ENCODE measurements at regions not wholly inside any gene's neighbourhood (a gene's known extent, or its start where the extent isn't known, plus 50 kb on each side); places are given as distances from the start of the nearest gene placed in this dataset.

DNA sequence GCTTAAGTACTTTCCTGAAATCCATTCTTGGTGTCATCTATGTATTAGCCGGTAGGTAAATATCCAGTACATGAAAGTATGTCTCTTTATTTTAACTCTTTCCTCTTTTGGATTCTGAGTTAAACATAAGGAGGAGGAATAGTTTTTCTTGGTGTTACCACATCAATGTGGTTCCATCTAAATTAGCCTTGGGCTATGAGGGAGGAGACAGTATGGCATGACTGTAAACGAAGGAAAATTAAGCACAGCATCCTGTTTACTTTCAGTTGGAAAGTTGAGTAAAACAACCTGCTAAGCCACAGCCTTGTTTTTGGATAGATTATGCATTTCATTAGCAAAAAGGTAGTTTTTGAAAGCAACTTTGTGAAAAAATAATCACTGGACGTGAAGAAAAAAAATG is 693.0 kb upstream of the SOX9 start (continued):
- TF ChIP-seq NR3C1 (CRISPR knock-in tag; conservative IDR thresholded peaks at IDR 0.05; ENCODE audit: low read depth) (no peak), ZNF317 (CRISPR knock-in tag; IDR thresholded peaks at IDR 0.05; ENCODE audit: borderline replicate concordance, low read depth) (no peak), NR1H2 (CRISPR knock-in tag; IDR thresholded peaks at IDR 0.05) (no peak), NR2C2 (CRISPR knock-in tag; IDR thresholded peaks at IDR 0.05) (no peak), CBFB (CRISPR knock-in tag; IDR thresholded peaks at IDR 0.05; ENCODE audit: low read depth) (no peak), CREB1 (CRISPR knock-in tag; IDR thresholded peaks at IDR 0.05) (no peak), TEAD4 (CRISPR knock-in tag; IDR thresholded peaks at IDR 0.05) (no peak)
- TF ChIP-seq, protein P1, sequence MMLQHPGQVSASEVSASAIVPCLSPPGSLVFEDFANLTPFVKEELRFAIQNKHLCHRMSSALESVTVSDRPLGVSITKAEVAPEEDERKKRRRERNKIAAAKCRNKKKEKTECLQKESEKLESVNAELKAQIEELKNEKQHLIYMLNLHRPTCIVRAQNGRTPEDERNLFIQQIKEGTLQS (CRISPR knock-in tag; conservative IDR thresholded peaks at IDR 0.05) = no peak
- TF ChIP-seq, protein P2, sequence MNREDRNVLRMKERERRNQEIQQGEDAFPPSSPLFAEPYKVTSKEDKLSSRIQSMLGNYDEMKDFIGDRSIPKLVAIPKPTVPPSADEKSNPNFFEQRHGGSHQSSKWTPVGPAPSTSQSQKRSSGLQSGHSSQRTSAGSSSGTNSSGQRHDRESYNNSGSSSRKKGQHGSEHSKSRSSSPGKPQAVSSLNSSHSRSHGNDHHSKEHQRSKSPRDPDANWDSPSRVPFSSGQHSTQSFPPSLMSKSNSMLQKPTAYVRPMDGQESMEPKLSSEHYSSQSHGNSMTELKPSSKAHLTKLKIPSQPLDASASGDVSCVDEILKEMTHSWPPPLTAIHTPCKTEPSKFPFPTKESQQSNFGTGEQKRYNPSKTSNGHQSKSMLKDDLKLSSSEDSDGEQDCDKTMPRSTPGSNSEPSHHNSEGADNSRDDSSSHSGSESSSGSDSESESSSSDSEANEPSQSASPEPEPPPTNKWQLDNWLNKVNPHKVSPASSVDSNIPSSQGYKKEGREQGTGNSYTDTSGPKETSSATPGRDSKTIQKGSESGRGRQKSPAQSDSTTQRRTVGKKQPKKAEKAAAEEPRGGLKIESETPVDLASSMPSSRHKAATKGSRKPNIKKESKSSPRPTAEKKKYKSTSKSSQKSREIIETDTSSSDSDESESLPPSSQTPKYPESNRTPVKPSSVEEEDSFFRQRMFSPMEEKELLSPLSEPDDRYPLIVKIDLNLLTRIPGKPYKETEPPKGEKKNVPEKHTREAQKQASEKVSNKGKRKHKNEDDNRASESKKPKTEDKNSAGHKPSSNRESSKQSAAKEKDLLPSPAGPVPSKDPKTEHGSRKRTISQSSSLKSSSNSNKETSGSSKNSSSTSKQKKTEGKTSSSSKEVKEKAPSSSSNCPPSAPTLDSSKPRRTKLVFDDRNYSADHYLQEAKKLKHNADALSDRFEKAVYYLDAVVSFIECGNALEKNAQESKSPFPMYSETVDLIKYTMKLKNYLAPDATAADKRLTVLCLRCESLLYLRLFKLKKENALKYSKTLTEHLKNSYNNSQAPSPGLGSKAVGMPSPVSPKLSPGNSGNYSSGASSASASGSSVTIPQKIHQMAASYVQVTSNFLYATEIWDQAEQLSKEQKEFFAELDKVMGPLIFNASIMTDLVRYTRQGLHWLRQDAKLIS (CRISPR knock-in tag; IDR thresholded peaks at IDR 0.05; ENCODE audit: borderline replicate concordance) = no peak
- TF ChIP-seq, protein P3, sequence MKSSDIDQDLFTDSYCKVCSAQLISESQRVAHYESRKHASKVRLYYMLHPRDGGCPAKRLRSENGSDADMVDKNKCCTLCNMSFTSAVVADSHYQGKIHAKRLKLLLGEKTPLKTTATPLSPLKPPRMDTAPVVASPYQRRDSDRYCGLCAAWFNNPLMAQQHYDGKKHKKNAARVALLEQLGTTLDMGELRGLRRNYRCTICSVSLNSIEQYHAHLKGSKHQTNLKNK (CRISPR knock-in tag; IDR thresholded peaks at IDR 0.05) = no peak
- TF ChIP-seq, protein P4, sequence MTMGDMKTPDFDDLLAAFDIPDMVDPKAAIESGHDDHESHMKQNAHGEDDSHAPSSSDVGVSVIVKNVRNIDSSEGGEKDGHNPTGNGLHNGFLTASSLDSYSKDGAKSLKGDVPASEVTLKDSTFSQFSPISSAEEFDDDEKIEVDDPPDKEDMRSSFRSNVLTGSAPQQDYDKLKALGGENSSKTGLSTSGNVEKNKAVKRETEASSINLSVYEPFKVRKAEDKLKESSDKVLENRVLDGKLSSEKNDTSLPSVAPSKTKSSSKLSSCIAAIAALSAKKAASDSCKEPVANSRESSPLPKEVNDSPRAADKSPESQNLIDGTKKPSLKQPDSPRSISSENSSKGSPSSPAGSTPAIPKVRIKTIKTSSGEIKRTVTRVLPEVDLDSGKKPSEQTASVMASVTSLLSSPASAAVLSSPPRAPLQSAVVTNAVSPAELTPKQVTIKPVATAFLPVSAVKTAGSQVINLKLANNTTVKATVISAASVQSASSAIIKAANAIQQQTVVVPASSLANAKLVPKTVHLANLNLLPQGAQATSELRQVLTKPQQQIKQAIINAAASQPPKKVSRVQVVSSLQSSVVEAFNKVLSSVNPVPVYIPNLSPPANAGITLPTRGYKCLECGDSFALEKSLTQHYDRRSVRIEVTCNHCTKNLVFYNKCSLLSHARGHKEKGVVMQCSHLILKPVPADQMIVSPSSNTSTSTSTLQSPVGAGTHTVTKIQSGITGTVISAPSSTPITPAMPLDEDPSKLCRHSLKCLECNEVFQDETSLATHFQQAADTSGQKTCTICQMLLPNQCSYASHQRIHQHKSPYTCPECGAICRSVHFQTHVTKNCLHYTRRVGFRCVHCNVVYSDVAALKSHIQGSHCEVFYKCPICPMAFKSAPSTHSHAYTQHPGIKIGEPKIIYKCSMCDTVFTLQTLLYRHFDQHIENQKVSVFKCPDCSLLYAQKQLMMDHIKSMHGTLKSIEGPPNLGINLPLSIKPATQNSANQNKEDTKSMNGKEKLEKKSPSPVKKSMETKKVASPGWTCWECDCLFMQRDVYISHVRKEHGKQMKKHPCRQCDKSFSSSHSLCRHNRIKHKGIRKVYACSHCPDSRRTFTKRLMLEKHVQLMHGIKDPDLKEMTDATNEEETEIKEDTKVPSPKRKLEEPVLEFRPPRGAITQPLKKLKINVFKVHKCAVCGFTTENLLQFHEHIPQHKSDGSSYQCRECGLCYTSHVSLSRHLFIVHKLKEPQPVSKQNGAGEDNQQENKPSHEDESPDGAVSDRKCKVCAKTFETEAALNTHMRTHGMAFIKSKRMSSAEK (CRISPR knock-in tag; IDR thresholded peaks at IDR 0.05; ENCODE audit: borderline replicate concordance) = no peak
- TF ChIP-seq, protein P5, sequence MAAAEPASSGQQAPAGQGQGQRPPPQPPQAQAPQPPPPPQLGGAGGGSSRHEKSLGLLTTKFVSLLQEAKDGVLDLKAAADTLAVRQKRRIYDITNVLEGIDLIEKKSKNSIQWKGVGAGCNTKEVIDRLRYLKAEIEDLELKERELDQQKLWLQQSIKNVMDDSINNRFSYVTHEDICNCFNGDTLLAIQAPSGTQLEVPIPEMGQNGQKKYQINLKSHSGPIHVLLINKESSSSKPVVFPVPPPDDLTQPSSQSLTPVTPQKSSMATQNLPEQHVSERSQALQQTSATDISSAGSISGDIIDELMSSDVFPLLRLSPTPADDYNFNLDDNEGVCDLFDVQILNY (CRISPR knock-in tag; IDR thresholded peaks at IDR 0.05) = no peak
- TF ChIP-seq, protein P6, sequence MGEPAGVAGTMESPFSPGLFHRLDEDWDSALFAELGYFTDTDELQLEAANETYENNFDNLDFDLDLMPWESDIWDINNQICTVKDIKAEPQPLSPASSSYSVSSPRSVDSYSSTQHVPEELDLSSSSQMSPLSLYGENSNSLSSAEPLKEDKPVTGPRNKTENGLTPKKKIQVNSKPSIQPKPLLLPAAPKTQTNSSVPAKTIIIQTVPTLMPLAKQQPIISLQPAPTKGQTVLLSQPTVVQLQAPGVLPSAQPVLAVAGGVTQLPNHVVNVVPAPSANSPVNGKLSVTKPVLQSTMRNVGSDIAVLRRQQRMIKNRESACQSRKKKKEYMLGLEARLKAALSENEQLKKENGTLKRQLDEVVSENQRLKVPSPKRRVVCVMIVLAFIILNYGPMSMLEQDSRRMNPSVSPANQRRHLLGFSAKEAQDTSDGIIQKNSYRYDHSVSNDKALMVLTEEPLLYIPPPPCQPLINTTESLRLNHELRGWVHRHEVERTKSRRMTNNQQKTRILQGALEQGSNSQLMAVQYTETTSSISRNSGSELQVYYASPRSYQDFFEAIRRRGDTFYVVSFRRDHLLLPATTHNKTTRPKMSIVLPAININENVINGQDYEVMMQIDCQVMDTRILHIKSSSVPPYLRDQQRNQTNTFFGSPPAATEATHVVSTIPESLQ (CRISPR knock-in tag; IDR thresholded peaks at IDR 0.05) = no peak

DNA sequence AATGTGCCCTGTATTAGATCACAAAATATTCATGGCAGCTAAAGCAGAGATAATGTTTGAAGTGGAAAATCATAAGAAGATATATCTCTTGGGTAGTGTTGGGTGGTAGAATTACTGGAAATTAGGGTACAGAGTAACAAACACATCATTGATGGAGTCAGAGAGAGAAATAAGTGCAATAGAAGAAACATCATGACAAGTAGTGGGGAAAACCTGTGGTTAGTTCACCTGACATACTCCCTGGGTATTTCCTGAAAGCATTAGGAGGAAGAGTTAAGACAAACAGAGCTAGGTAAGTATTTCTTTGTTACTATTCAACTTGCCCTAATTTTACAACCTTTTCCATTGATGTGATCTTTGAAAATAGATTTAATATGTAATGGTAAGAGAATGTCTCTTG is 691.9 kb upstream of the SOX9 start:
- ChIA-PET POLR2A (no interaction called here), CTCF (no interaction called here)
- peaks cover 14% of the 10 kb centered on the region for H3K36me3 Mint-ChIP-seq
- peaks cover 24% of the 10 kb centered on the region for H3K9me3 Mint-ChIP-seq
- H3K27me3 Mint-ChIP-seq (ENCODE audit: low read depth) = no peaks in the 10 kb centered on the region
- H3K4me3 Mint-ChIP-seq = no peak overlapping the region
- H3K27ac Mint-ChIP-seq = no peak overlapping the region
- DNase-seq (ENCODE audit: low spot score) = no peak
- no peak for ATAC-seq
- H3K4me1 Mint-ChIP-seq = peaks cover 16% of the 10 kb centered on the region
- TF ChIP-seq ZNF423 (CRISPR knock-in tag; IDR thresholded peaks at IDR 0.05) (no peak), IRF2 (CRISPR knock-in tag; IDR thresholded peaks at IDR 0.05; ENCODE audit: borderline replicate concordance, low read depth) (no peak), EMX1 (CRISPR knock-in tag; IDR thresholded peaks at IDR 0.05) (no peak)
- TF ChIP-seq, protein P7, sequence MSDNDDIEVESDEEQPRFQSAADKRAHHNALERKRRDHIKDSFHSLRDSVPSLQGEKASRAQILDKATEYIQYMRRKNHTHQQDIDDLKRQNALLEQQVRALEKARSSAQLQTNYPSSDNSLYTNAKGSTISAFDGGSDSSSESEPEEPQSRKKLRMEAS (CRISPR knock-in tag; IDR thresholded peaks at IDR 0.05) = no peak
- TF ChIP-seq, protein P8, sequence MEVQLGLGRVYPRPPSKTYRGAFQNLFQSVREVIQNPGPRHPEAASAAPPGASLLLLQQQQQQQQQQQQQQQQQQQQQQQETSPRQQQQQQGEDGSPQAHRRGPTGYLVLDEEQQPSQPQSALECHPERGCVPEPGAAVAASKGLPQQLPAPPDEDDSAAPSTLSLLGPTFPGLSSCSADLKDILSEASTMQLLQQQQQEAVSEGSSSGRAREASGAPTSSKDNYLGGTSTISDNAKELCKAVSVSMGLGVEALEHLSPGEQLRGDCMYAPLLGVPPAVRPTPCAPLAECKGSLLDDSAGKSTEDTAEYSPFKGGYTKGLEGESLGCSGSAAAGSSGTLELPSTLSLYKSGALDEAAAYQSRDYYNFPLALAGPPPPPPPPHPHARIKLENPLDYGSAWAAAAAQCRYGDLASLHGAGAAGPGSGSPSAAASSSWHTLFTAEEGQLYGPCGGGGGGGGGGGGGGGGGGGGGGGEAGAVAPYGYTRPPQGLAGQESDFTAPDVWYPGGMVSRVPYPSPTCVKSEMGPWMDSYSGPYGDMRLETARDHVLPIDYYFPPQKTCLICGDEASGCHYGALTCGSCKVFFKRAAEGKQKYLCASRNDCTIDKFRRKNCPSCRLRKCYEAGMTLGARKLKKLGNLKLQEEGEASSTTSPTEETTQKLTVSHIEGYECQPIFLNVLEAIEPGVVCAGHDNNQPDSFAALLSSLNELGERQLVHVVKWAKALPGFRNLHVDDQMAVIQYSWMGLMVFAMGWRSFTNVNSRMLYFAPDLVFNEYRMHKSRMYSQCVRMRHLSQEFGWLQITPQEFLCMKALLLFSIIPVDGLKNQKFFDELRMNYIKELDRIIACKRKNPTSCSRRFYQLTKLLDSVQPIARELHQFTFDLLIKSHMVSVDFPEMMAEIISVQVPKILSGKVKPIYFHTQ (CRISPR knock-in tag; IDR thresholded peaks at IDR 0.05) = no peak
- TF ChIP-seq, protein P9, sequence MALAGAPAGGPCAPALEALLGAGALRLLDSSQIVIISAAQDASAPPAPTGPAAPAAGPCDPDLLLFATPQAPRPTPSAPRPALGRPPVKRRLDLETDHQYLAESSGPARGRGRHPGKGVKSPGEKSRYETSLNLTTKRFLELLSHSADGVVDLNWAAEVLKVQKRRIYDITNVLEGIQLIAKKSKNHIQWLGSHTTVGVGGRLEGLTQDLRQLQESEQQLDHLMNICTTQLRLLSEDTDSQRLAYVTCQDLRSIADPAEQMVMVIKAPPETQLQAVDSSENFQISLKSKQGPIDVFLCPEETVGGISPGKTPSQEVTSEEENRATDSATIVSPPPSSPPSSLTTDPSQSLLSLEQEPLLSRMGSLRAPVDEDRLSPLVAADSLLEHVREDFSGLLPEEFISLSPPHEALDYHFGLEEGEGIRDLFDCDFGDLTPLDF (CRISPR knock-in tag; IDR thresholded peaks at IDR 0.05) = no peak
- TF ChIP-seq, protein P10, sequence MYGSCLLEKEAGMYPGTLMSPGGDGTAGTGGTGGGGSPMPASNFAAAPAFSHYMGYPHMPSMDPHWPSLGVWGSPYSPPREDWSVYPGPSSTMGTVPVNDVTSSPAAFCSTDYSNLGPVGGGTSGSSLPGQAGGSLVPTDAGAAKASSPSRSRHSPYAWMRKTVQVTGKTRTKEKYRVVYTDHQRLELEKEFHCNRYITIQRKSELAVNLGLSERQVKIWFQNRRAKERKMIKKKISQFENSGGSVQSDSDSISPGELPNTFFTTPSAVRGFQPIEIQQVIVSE (CRISPR knock-in tag; IDR thresholded peaks at IDR 0.05; ENCODE audit: borderline replicate concordance) = no peak
